ENCODE measurements at regions not wholly inside any gene's neighbourhood (a gene's known extent, or its start where the extent isn't known, plus 50 kb on each side); places are given as distances from the start of the nearest gene placed in this dataset.
A peak's percentile ranks its signal among the peaks of the same experiment; 100 is the strongest.
"Not testable (repeated sequence)": the region's sequence is repeated elsewhere in the genome, so short reads cannot be mapped to it uniquely, and the experiment has no call there.

- H3K9me3 Mint-ChIP-seq, result peaks cover 2 to 11% (median 7%) of the 10 kb centered on the region in 3 donors
- H3K27me3 Mint-ChIP-seq, result no peaks in the 10 kb centered on the region
- no peak overlapping the region for H3K4me3 Mint-ChIP-seq
- H3K27ac Mint-ChIP-seq, result no peak overlapping the region
- H3K4me1 Mint-ChIP-seq, result peaks cover 0 to 1% (median 0%) of the 10 kb centered on the region in 3 donors
- peaks cover 3% of the 10 kb centered on the region for H3K36me3 Mint-ChIP-seq
These were observed 63.4 kb downstream of the DCAF12L1 start for GRCh38 chrX:126489116-126489695.

GRCh38 chrX:126485409-126485808 lies 67.2 kb downstream of the DCAF12L1 start:
- Mint-ChIP-seq H3K27ac (no peak overlapping the region), H3K36me3 (no peaks in the 10 kb centered on the region), H3K27me3 (no peaks in the 10 kb centered on the region), H3K4me1 (no peaks in the 10 kb centered on the region), H3K4me3 (no peak overlapping the region), H3K9me3 (peaks cover 0 to 13% (median 2%) of the 10 kb centered on the region in 3 donors)

- Mint-ChIP-seq H3K27ac (no peak overlapping the region), H3K9me3 (peaks cover 0 to 21% (median 2%) of the 10 kb centered on the region in 3 donors), H3K4me3 (no peak overlapping the region), H3K27me3 (no peaks in the 10 kb centered on the region), H3K36me3 (no peaks in the 10 kb centered on the region), H3K4me1 (no peaks in the 10 kb centered on the region)
These were observed 70.7 kb downstream of the DCAF12L1 start for GRCh38 chrX:126481916-126482315.

- H3K9me3 Mint-ChIP-seq, H3K4me1 Mint-ChIP-seq, H3K4me3 Mint-ChIP-seq, H3K27me3 Mint-ChIP-seq, H3K36me3 Mint-ChIP-seq: not testable (repeated sequence)
- peak overlapping the region in 1 of 3 donors; percentile 53 for H3K27ac Mint-ChIP-seq
These were observed 92.5 kb downstream of the DCAF12L1 start for GRCh38 chrX:126459896-126460826.

GRCh38 chrX:126456136-126456535 lies 96.5 kb downstream of the DCAF12L1 start:
- Mint-ChIP-seq H3K9me3 (peaks cover 2 to 5% (median 3%) of the 10 kb centered on the region in 3 donors), H3K27ac (no peak overlapping the region), H3K27me3 (no peaks in the 10 kb centered on the region), H3K4me3 (no peak overlapping the region), H3K36me3 (peaks cover 1% of the 10 kb centered on the region), H3K4me1 (no peaks in the 10 kb centered on the region)

GRCh38 chrX:126448681-126449080 lies 103.9 kb downstream of the DCAF12L1 start:
- Mint-ChIP-seq H3K36me3 (no peaks in the 10 kb centered on the region), H3K4me1 (no peaks in the 10 kb centered on the region), H3K9me3 (peaks cover 0 to 19% (median 13%) of the 10 kb centered on the region in 3 donors), H3K4me3 (no peak overlapping the region), H3K27ac (no peak overlapping the region), H3K27me3 (no peaks in the 10 kb centered on the region)

All from IgD-negative memory B cell (primary cell).